Keratinocyte (primary cell): ENCODE measurements at regions not wholly inside any gene's neighbourhood (a gene's known extent, or its start where the extent isn't known, plus 50 kb on each side); places are given as distances from the start of the nearest gene placed in this dataset.

Source experiments
- DNase-seq: peaks from one replicate; pipeline ENCODE4 v3.0.0-alpha.2; 2011; ENCODE audit warnings: low read depth, missing footprints, low spot score
- FAIRE-seq: peaks from 2 replicates; lab custom pipeline; 2011; peaks lifted over from hg19 to GRCh38; lab: Jason Lieb, UNC
- H2AFZ ChIP-seq: 2 replicates; pipeline ENCODE4 v1.6.0; 2012; ENCODE audit warnings: low read length, control low read depth, inconsistent platforms; ENCODE audit not compliant: control insufficient read depth
- H3K27ac ChIP-seq: 2 replicates; pipeline ENCODE4 v1.5.1; 2011; ENCODE audit warnings: low read length; ENCODE audit not compliant: control insufficient read depth, insufficient read depth
- H3K27me3 ChIP-seq: 3 replicates; pipeline ENCODE4 v1.6.0; 2011; ENCODE audit warnings: low read length; ENCODE audit not compliant: control insufficient read depth, insufficient read depth; ENCODE audit errors: extremely low read depth
- H3K36me3 ChIP-seq, 2 experiments: 2 replicates in 1 of 2; 3 replicates in 1 of 2; pipeline ENCODE4 v1.5.1; 2011; ENCODE audit warnings: low read length in 2 of 2, mild to moderate bottlenecking in 1 of 2; ENCODE audit not compliant: control insufficient read depth in 2 of 2, insufficient read depth in 2 of 2; ENCODE audit errors: extremely low read depth in 1 of 2
- H3K4me1 ChIP-seq: 3 replicates; pipeline ENCODE4 v1.5.1; 2011; ENCODE audit warnings: low read length; ENCODE audit not compliant: control insufficient read depth, insufficient read depth; ENCODE audit errors: extremely low read depth
- H3K4me2 ChIP-seq: 3 replicates; pipeline ENCODE4 v1.6.0; 2011; ENCODE audit warnings: low read depth, low read length; ENCODE audit not compliant: control insufficient read depth, insufficient read depth; ENCODE audit errors: extremely low read depth
- H3K4me3 ChIP-seq, 3 experiments: fragments of 200-600 bp in 1 of 3; sonication (generic) in 1 of 3; 2 replicates in 2 of 3; 3 replicates in 1 of 3; pipeline ENCODE4 v1.5.1; 2011 to 2016; ENCODE audit warnings: low read length in 3 of 3, mild to moderate bottlenecking in 3 of 3, control low read depth in 2 of 3, inconsistent platforms in 1 of 3, low read depth in 1 of 3, mixed read lengths in 1 of 3, mixed run types in 1 of 3, moderate library complexity in 1 of 3; ENCODE audit not compliant: control insufficient read depth in 2 of 3, insufficient read depth in 2 of 3; ENCODE audit errors: extremely low read depth in 1 of 3
- H3K79me2 ChIP-seq: 2 replicates; pipeline ENCODE4 v1.6.0; 2012; ENCODE audit warnings: low read length; ENCODE audit not compliant: control insufficient read depth, insufficient read depth
- H3K9ac ChIP-seq: 3 replicates; pipeline ENCODE4 v1.6.0; 2011; ENCODE audit warnings: low read length; ENCODE audit not compliant: control insufficient read depth, insufficient read depth; ENCODE audit errors: extremely low read depth
- H3K9me1 ChIP-seq: 3 replicates; pipeline ENCODE4 v1.6.0; 2011; ENCODE audit warnings: low read length; ENCODE audit not compliant: control insufficient read depth, insufficient read depth; ENCODE audit errors: extremely low read depth
- H3K9me3 ChIP-seq: 2 replicates; pipeline ENCODE4 v1.5.1; 2012; ENCODE audit warnings: low read depth, low read length; ENCODE audit not compliant: control insufficient read depth
- H4K20me1 ChIP-seq: 3 replicates; pipeline ENCODE4 v1.6.0; 2011; ENCODE audit warnings: low read length; ENCODE audit not compliant: control insufficient read depth, insufficient read depth; ENCODE audit errors: extremely low read depth
- CTCF ChIP-seq, 3 experiments: IDR thresholded peaks in 1 of 3; conservative IDR thresholded peaks in 1 of 3; optimal IDR thresholded peaks in 1 of 3; 2 replicates in 2 of 3; 3 replicates in 1 of 3; pipeline versions ENCODE3 to v1.5.1; 2011; ENCODE audit warnings: low read length in 3 of 3, mild to moderate bottlenecking in 3 of 3, moderate library complexity in 2 of 3, control low read depth in 1 of 3, inconsistent platforms in 1 of 3; ENCODE audit not compliant: insufficient read depth in 2 of 3; ENCODE audit errors: extremely low read depth in 1 of 3
- EZH2 ChIP-seq: IDR thresholded peaks from one replicate; pipeline ENCODE4 v1.6.1; 2012; ENCODE audit warnings: inconsistent platforms, mild to moderate bottlenecking, low read length, moderate library complexity
- dilution Hi-C: fragments of 300-500 bp; cut with MboI; formaldehyde crosslinking; loops from one replicate; pipeline ENCODE4 v1.7.0; 2020; ENCODE audit warnings: low sequenced_read_pairs; ENCODE audit not compliant: extremely low pct_ligation_motif_present

DNA sequence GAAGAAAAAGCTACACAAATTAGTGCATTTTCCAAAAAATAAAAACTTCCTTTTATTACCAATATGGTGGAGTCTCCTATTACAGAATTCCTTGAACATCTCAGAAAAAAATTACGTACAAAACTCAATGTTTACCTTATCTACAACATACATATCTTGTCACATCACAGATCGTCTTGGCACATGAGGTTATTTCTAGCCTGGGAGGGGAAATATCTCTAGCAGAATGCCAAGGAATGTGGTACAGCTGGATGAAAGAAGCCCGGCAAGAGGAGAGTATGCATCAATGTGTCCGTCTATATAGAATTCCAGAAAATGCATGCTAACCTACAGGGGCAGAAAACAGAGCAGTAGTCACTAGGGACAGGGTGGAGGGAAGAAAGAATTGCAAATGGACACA, 443.8 kb downstream of the ZSWIM6 start:
- no peak for TF ChIP-seq EZH2
- no peak for TF ChIP-seq CTCF (optimal IDR thresholded peaks at IDR 0.05 in 1 of 3, IDR thresholded peaks at IDR 0.05 in 1 of 3, conservative IDR thresholded peaks at IDR 0.05 in 1 of 3; ENCODE audit: extremely low read depth in 1 of 3, insufficient read depth in 2 of 3, low read length in 3 of 3)
- H2AFZ ChIP-seq: no peak overlapping the region
- H3K4me2 ChIP-seq: no peak overlapping the region
- no peaks in the 10 kb centered on the region for H3K79me2 ChIP-seq
- FAIRE-seq: no peak
- H3K4me1 ChIP-seq: no peaks in the 10 kb centered on the region
- no peak overlapping the region for H3K27ac ChIP-seq
- DNase-seq: no peak
- no peak overlapping the region for H3K4me3 ChIP-seq
- H4K20me1 ChIP-seq: no peaks in the 10 kb centered on the region
- H3K9me3 ChIP-seq: no peaks in the 10 kb centered on the region
- dilution Hi-C loops: no loop called here
- H3K36me3 ChIP-seq: no peaks in the 10 kb centered on the region
- no peak overlapping the region for H3K9ac ChIP-seq
- no peaks in the 10 kb centered on the region for H3K9me1 ChIP-seq
- peaks cover 14% of the 10 kb centered on the region for H3K27me3 ChIP-seq

- Histone ChIP-seq H3K79me2 (no peaks in the 10 kb centered on the region), H3K4me2 (no peak overlapping the region), H3K27me3 (peaks cover 11% of the 10 kb centered on the region), H2AFZ (no peak overlapping the region), H3K4me3 (no peak overlapping the region), H3K9ac (no peak overlapping the region), H3K9me3 (no peaks in the 10 kb centered on the region), H3K27ac (no peak overlapping the region), H3K9me1 (no peaks in the 10 kb centered on the region), H3K4me1 (no peaks in the 10 kb centered on the region), H3K36me3 (no peaks in the 10 kb centered on the region), H4K20me1 (no peaks in the 10 kb centered on the region)
- DNase-seq (no peak), FAIRE-seq (no peak)
- TF ChIP-seq CTCF (optimal IDR thresholded peaks at IDR 0.05 in 1 of 3, IDR thresholded peaks at IDR 0.05 in 1 of 3, conservative IDR thresholded peaks at IDR 0.05 in 1 of 3; ENCODE audit: extremely low read depth in 1 of 3, insufficient read depth in 2 of 3, low read length in 3 of 3): no peak
- no peak for TF ChIP-seq EZH2
- dilution Hi-C loops: no loop called here
These were observed 445.2 kb downstream of the ZSWIM6 start for GRCh38 chr5:61777292-61777691.
